Immature natural killer cell (primary cell): ENCODE measurements at regions not wholly inside any gene's neighbourhood (a gene's known extent, or its start where the extent isn't known, plus 50 kb on each side); places are given as distances from the start of the nearest gene placed in this dataset.

ENCODE experiments used
- DNase-seq, 3 donors: peaks; one replicate each; pipeline ENCODE4 v3.0.0; 2022; ENCODE audit warnings: mixed read lengths in 1 of 3
- H3K27ac Mint-ChIP-seq, 6 donors: one replicate each; pipeline ENCODE4 v1.8.0; 2020; ENCODE audit warnings: mixed read lengths in 6 of 6, mild to moderate bottlenecking in 5 of 6, inconsistent platforms in 4 of 6, moderate library complexity in 3 of 6
- H3K27me3 Mint-ChIP-seq, 3 donors: one replicate each; pipeline ENCODE4 v1.8.0; 2020 to 2021; ENCODE audit warnings: low read depth in 3 of 3, mild to moderate bottlenecking in 3 of 3, mixed read lengths in 3 of 3, moderate library complexity in 3 of 3, inconsistent platforms in 1 of 3
- H3K36me3 Mint-ChIP-seq, 3 donors: one replicate each; pipeline ENCODE4 v1.8.0; 2020; ENCODE audit warnings: mixed read lengths in 3 of 3, inconsistent platforms in 2 of 3, mild to moderate bottlenecking in 2 of 3
- H3K4me1 Mint-ChIP-seq, 2 donors: one replicate each; pipeline ENCODE4 v1.8.0; 2020; ENCODE audit warnings: inconsistent platforms in 2 of 2, mild to moderate bottlenecking in 2 of 2, mixed read lengths in 2 of 2, moderate library complexity in 1 of 2
- H3K4me3 Mint-ChIP-seq, 5 donors: one replicate each; pipeline ENCODE4 v1.8.0; 2020; ENCODE audit warnings: mild to moderate bottlenecking in 5 of 5, mixed read lengths in 5 of 5, inconsistent platforms in 3 of 5, moderate library complexity in 3 of 5
- H3K9me3 Mint-ChIP-seq, 6 donors: one replicate each; pipeline ENCODE4 v1.8.0; 2020; ENCODE audit warnings: mild to moderate bottlenecking in 6 of 6, mixed read lengths in 6 of 6, inconsistent platforms in 4 of 6, moderate library complexity in 3 of 6

GRCh38 chr12:78442454-78442801 is 422.1 kb upstream of the SYT1 start:
- Mint-ChIP-seq H3K27ac (no peak overlapping the region), H3K27me3 (no peaks in the 10 kb centered on the region), H3K4me1 (no peaks in the 10 kb centered on the region), H3K36me3 (no peaks in the 10 kb centered on the region), H3K9me3 (peaks cover 18 to 63% (median 35%) of the 10 kb centered on the region in 6 donors), H3K4me3 (no peak overlapping the region)
- DNase-seq = no peak

GRCh38 chr12:78446555-78446954 is 418.0 kb upstream of the SYT1 start:
- DNase-seq = no peak
- peaks cover 0 to 2% of the 10 kb centered on the region in 2 donors for H3K4me1 Mint-ChIP-seq
- H3K9me3 Mint-ChIP-seq = peaks cover 12 to 40% (median 19%) of the 10 kb centered on the region in 6 donors
- H3K27ac Mint-ChIP-seq = no peak overlapping the region
- H3K4me3 Mint-ChIP-seq = no peak overlapping the region
- H3K27me3 Mint-ChIP-seq = no peaks in the 10 kb centered on the region
- H3K36me3 Mint-ChIP-seq = no peaks in the 10 kb centered on the region

GRCh38 chr12:78447373-78447772 is 417.2 kb upstream of the SYT1 start:
- Mint-ChIP-seq H3K36me3 (peaks cover 0 to 3% (median 0%) of the 10 kb centered on the region in 3 donors), H3K4me1 (peaks cover 0 to 2% of the 10 kb centered on the region in 2 donors), H3K27me3 (peaks cover 0 to 2% (median 0%) of the 10 kb centered on the region in 3 donors), H3K9me3 (peaks cover 14 to 36% (median 18%) of the 10 kb centered on the region in 6 donors), H3K27ac (no peak overlapping the region), H3K4me3 (no peak overlapping the region)
- DNase-seq = no peak

GRCh38 chr12:78448692-78449091 is 415.9 kb upstream of the SYT1 start:
- Mint-ChIP-seq H3K27ac (no peak overlapping the region), H3K4me1 (peaks cover 0 to 2% of the 10 kb centered on the region in 2 donors), H3K4me3 (no peak overlapping the region), H3K36me3 (peaks cover 0 to 3% (median 0%) of the 10 kb centered on the region in 3 donors), H3K9me3 (peaks cover 12 to 38% (median 18%) of the 10 kb centered on the region in 6 donors), H3K27me3 (peaks cover 0 to 2% (median 0%) of the 10 kb centered on the region in 3 donors)
- DNase-seq = no peak

GRCh38 chr12:78455991-78456390 is 408.6 kb upstream of the SYT1 start:
- Mint-ChIP-seq H3K4me1 (no peaks in the 10 kb centered on the region), H3K9me3 (peaks cover 6 to 35% (median 17%) of the 10 kb centered on the region in 6 donors), H3K27me3 (peaks cover 0 to 4% (median 0%) of the 10 kb centered on the region in 3 donors), H3K36me3 (peaks cover 0 to 3% (median 0%) of the 10 kb centered on the region in 3 donors), H3K4me3 (no peak overlapping the region), H3K27ac (no peak overlapping the region)
- no peak for DNase-seq

GRCh38 chr12:78457938-78458337 is 406.6 kb upstream of the SYT1 start:
- no peaks in the 10 kb centered on the region for H3K36me3 Mint-ChIP-seq
- no peak overlapping the region for H3K4me3 Mint-ChIP-seq
- DNase-seq = no peak
- no peak overlapping the region for H3K27ac Mint-ChIP-seq
- peaks cover 0 to 2% (median 0%) of the 10 kb centered on the region in 3 donors for H3K27me3 Mint-ChIP-seq
- no peaks in the 10 kb centered on the region for H3K4me1 Mint-ChIP-seq
- peaks cover 6 to 38% (median 13%) of the 10 kb centered on the region in 6 donors for H3K9me3 Mint-ChIP-seq

GRCh38 chr12:78470354-78471195 is 394.0 kb upstream of the SYT1 start:
- Mint-ChIP-seq H3K27me3 (no peaks in the 10 kb centered on the region), H3K36me3 (no peaks in the 10 kb centered on the region), H3K4me3 (no peak overlapping the region), H3K27ac (no peak overlapping the region), H3K4me1 (no peaks in the 10 kb centered on the region), H3K9me3 (peaks cover 0 to 13% (median 3%) of the 10 kb centered on the region in 6 donors)
- no peak for DNase-seq

- Mint-ChIP-seq H3K27ac (no peak overlapping the region), H3K4me3 (no peak overlapping the region), H3K9me3 (peaks cover 0 to 15% (median 3%) of the 10 kb centered on the region in 6 donors), H3K36me3 (no peaks in the 10 kb centered on the region), H3K4me1 (no peaks in the 10 kb centered on the region), H3K27me3 (no peaks in the 10 kb centered on the region)
- no peak for DNase-seq
Observed at GRCh38 chr12:78473136-78473535, 391.4 kb upstream of the SYT1 start.

GRCh38 chr12:78473561-78473960 is 391.0 kb upstream of the SYT1 start:
- no peaks in the 10 kb centered on the region for H3K36me3 Mint-ChIP-seq
- no peak overlapping the region for H3K4me3 Mint-ChIP-seq
- H3K4me1 Mint-ChIP-seq = no peaks in the 10 kb centered on the region
- H3K27me3 Mint-ChIP-seq = no peaks in the 10 kb centered on the region
- peaks cover 2 to 15% (median 5%) of the 10 kb centered on the region in 6 donors for H3K9me3 Mint-ChIP-seq
- H3K27ac Mint-ChIP-seq = no peak overlapping the region
- DNase-seq = no peak

GRCh38 chr12:78483767-78484315 is 380.7 kb upstream of the SYT1 start:
- no peaks in the 10 kb centered on the region for H3K27me3 Mint-ChIP-seq
- H3K27ac Mint-ChIP-seq = no peak overlapping the region
- H3K36me3 Mint-ChIP-seq = no peaks in the 10 kb centered on the region
- no peak overlapping the region for H3K4me3 Mint-ChIP-seq
- no peak for DNase-seq
- H3K4me1 Mint-ChIP-seq = no peaks in the 10 kb centered on the region
- peaks cover 11 to 48% (median 15%) of the 10 kb centered on the region in 6 donors for H3K9me3 Mint-ChIP-seq

- no peak overlapping the region for H3K27ac Mint-ChIP-seq
- DNase-seq = no peak
- H3K4me1 Mint-ChIP-seq = no peaks in the 10 kb centered on the region
- H3K4me3 Mint-ChIP-seq = no peak overlapping the region
- peaks cover 8 to 21% (median 15%) of the 10 kb centered on the region in 6 donors for H3K9me3 Mint-ChIP-seq
- H3K36me3 Mint-ChIP-seq = no peaks in the 10 kb centered on the region
- H3K27me3 Mint-ChIP-seq = no peaks in the 10 kb centered on the region
Observed at GRCh38 chr12:78489990-78490389, 374.6 kb upstream of the SYT1 start.

- no peak for DNase-seq
- no peaks in the 10 kb centered on the region for H3K36me3 Mint-ChIP-seq
- H3K4me1 Mint-ChIP-seq = no peaks in the 10 kb centered on the region
- peaks cover 3 to 19% (median 15%) of the 10 kb centered on the region in 6 donors for H3K9me3 Mint-ChIP-seq
- H3K4me3 Mint-ChIP-seq = no peak overlapping the region
- no peak overlapping the region for H3K27ac Mint-ChIP-seq
- no peaks in the 10 kb centered on the region for H3K27me3 Mint-ChIP-seq
Observed at GRCh38 chr12:78490861-78491260, 373.7 kb upstream of the SYT1 start.

- Mint-ChIP-seq H3K9me3 (peaks cover 5 to 22% (median 15%) of the 10 kb centered on the region in 6 donors), H3K36me3 (no peaks in the 10 kb centered on the region), H3K4me1 (no peaks in the 10 kb centered on the region), H3K27ac (no peak overlapping the region), H3K27me3 (peaks cover 0 to 2% (median 0%) of the 10 kb centered on the region in 3 donors), H3K4me3 (no peak overlapping the region)
- DNase-seq = no peak
Observed at GRCh38 chr12:78494911-78495310, 369.7 kb upstream of the SYT1 start.

GRCh38 chr12:78501825-78502224 is 362.7 kb upstream of the SYT1 start:
- DNase-seq = no peak
- Mint-ChIP-seq H3K27me3 (peaks cover 0 to 2% (median under 1%) of the 10 kb centered on the region in 3 donors), H3K36me3 (no peaks in the 10 kb centered on the region), H3K9me3 (peaks cover 5 to 35% (median 20%) of the 10 kb centered on the region in 6 donors), H3K4me1 (no peaks in the 10 kb centered on the region), H3K27ac (no peak overlapping the region), H3K4me3 (no peak overlapping the region)
